Bronchial epithelial cell (primary cell): ENCODE measurements at regions not wholly inside any gene's neighbourhood (a gene's known extent, or its start where the extent isn't known, plus 50 kb on each side); places are given as distances from the start of the nearest gene placed in this dataset.

Source experiments
- DNase-seq: peaks from one replicate; pipeline ENCODE4 v3.0.0-alpha.2; 2010; ENCODE audit warnings: low read depth
- FAIRE-seq: peaks from 2 replicates; lab custom pipeline; 2011; peaks lifted over from hg19 to GRCh38; lab: Jason Lieb, UNC
- H3K27me3 ChIP-seq: 2 replicates; pipeline ENCODE4 v1.5.1; 2011; ENCODE audit warnings: low read length; ENCODE audit not compliant: control insufficient read depth, insufficient read depth
- H3K36me3 ChIP-seq: 2 replicates; pipeline ENCODE4 v1.5.1; 2011; ENCODE audit warnings: low read length; ENCODE audit not compliant: control insufficient read depth, insufficient read depth
- H3K4me3 ChIP-seq: 2 replicates; pipeline ENCODE4 v1.5.1; 2011; ENCODE audit warnings: mild to moderate bottlenecking, low read depth, low read length, control low read depth
- TF ChIP-seq, protein P1 (sequence below): IDR thresholded peaks from 2 replicates; pipeline ENCODE4 v1.5.1; 2011; ENCODE audit warnings: mild to moderate bottlenecking, moderate library complexity, low read length, control low read depth, inconsistent platforms; ENCODE audit not compliant: insufficient read depth, severe bottlenecking

DNA sequence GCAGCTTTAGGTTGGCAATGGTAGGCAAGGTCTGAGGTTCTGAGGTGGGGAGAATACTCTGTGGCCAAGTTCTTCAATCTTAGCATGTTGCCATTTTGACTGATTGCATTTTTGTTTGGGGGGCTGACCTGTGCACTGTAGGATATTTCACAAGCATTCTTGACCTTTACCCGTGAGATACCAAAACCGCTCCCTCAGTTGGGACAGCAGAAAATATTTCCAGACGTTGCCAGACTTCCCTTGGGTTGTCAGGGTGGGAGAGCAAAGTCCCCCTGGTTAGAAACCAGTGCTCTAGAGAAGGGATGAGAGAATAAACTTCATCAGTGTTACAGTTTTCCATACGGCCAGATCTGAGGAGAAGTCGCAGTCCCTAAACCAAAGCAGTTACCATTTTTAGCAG, 279.6 kb downstream of the TFAP2B start:
- FAIRE-seq = no peak
- TF ChIP-seq, protein P1, sequence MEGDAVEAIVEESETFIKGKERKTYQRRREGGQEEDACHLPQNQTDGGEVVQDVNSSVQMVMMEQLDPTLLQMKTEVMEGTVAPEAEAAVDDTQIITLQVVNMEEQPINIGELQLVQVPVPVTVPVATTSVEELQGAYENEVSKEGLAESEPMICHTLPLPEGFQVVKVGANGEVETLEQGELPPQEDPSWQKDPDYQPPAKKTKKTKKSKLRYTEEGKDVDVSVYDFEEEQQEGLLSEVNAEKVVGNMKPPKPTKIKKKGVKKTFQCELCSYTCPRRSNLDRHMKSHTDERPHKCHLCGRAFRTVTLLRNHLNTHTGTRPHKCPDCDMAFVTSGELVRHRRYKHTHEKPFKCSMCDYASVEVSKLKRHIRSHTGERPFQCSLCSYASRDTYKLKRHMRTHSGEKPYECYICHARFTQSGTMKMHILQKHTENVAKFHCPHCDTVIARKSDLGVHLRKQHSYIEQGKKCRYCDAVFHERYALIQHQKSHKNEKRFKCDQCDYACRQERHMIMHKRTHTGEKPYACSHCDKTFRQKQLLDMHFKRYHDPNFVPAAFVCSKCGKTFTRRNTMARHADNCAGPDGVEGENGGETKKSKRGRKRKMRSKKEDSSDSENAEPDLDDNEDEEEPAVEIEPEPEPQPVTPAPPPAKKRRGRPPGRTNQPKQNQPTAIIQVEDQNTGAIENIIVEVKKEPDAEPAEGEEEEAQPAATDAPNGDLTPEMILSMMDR = no peak

DNA sequence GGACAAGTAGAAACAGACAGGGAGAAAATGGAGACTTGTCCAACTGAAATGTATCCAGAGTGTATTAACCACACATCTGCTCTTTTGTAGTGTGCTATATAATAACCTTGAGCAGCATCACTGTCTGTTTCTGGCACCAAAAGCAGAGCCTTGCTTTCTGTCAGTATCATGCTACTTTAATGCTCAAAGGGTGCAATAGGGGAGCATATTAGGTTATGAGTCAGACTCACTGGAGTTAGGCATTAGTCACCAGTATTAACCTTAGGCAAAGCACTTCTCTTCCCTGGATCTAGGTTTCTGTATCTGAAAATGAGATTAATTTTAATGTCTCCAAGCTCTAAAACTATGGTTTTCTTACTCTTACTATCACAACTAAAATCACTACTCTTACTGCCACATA, 280.1 kb downstream of the TFAP2B start:
- TF ChIP-seq, protein P1 = no peak
- DNase-seq (peak; percentile 69), FAIRE-seq (no peak)
- H3K27me3 ChIP-seq = no peaks in the 10 kb centered on the region
- no peak overlapping the region for H3K4me3 ChIP-seq
- H3K36me3 ChIP-seq = no peaks in the 10 kb centered on the region

More for the DNA sequence above, 279.6 kb downstream of the TFAP2B start:
- no peak for DNase-seq
- Histone ChIP-seq H3K4me3 (no peak overlapping the region), H3K36me3 (no peaks in the 10 kb centered on the region), H3K27me3 (no peaks in the 10 kb centered on the region)

DNA sequence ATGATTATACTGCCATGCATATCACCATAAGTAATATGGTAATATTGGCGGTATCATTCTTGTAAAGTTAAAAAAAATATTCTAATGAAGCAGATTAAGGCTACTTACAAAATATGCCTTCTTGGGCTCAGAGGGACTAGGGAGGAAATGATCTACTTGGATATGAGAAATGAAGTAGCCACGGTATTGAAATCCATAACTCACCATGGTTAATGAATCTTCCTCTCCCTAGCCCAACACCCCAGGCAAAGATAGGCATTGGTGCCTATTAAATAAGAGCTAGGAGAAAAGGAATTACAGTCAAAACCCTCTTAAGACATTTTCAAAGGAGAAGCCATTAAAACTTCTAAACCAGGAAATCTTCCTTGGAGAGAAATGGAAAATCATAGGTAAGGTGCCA, 280.5 kb downstream of the TFAP2B start:
- FAIRE-seq = no peak
- TF ChIP-seq, protein P1 = no peak
- H3K36me3 ChIP-seq = no peaks in the 10 kb centered on the region
- no peaks in the 10 kb centered on the region for H3K27me3 ChIP-seq
- no peak for DNase-seq
- no peak overlapping the region for H3K4me3 ChIP-seq

DNA sequence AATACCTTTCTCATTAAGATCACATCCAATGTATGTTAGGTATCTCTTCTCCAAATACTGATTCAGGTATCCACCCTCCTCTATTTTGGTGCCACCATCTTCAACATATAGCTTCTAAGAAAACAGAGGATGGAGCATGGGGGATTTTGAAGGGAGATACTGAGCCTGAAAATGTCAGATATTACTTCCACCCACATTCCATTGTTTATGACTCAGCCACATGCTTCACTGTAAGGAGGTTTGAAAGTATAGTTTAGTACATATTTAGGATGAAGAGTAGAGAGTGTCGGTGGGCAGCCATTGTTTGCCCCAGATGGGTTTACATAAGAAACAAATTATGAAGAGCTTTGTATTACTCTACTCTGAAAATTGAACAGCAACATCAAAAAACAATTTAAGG, 286.7 kb downstream of the TFAP2B start:
- DNase-seq (peak; percentile 7), FAIRE-seq (no peak)
- TF ChIP-seq, protein P1 = no peak
- H3K27me3 ChIP-seq = no peaks in the 10 kb centered on the region
- no peaks in the 10 kb centered on the region for H3K36me3 ChIP-seq
- H3K4me3 ChIP-seq = no peak overlapping the region

DNA sequence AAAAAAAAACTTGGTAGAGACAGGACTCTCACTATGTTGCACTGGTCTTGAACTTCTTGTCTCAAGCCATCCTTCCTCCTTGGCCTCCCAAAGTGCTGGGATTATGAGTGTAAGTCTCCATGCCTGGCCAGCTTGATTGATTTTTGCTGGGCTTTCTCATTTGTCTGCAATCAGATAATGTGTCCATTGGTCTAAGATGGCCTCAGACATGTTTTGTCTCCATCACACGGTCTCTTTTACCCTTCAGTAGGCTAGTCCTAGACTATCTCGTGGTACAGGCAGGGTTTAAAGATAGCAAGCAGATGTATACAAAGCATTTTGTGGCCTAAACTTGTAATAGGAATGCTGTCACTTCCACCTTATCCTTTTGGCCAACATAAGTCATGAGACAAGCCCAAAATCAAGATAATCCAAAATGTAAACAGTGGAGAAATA, 289.1 kb downstream of the TFAP2B start:
- FAIRE-seq = no peak
- Histone ChIP-seq H3K4me3 (no peak overlapping the region), H3K36me3 (no peaks in the 10 kb centered on the region), H3K27me3 (no peaks in the 10 kb centered on the region)
- TF ChIP-seq, protein P1 = no peak
- DNase-seq = no peak

DNA sequence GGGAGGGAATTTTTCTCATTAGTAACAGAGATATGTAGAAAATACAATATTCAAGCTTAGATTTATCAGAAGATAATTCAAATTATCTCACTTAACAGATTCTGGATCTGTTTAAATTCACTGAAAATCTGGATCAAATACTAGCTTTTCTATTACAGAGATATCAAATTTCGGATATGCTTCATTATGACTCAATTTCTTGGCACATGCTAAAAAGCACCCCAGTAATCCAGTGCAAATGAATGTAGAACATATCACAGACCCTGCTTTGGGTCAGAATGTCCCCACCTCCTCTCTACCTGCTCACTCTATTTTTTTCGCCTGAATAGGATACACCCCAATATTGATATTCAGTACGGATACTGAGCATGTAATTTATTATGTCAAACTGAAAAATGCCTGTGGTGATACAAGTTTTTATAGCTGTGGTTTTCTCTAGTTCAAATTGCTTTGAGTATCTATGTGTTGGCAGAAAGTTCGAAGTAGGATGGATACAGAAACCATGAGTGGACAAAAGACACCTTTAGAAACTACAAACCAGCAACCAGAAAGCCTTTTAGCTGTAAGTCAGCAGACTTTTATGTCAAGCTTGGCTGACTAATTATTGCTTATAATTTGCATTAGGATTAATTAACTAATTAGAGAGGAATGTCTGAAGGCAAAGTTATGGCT, 290.0 kb downstream of the TFAP2B start:
- DNase-seq (peak; percentile 15), FAIRE-seq (no peak)
- Histone ChIP-seq H3K4me3 (no peak overlapping the region), H3K27me3 (no peaks in the 10 kb centered on the region), H3K36me3 (no peaks in the 10 kb centered on the region)
- TF ChIP-seq, protein P1 = no peak
